Breast epithelium (tissue), 4 donors: ENCODE measurements at regions not wholly inside any gene's neighbourhood (a gene's known extent, or its start where the extent isn't known, plus 50 kb on each side); places are given as distances from the start of the nearest gene placed in this dataset.

Source experiments
- DNase-seq, 2 donors: peaks; one replicate each; pipeline ENCODE4 v3.0.0-alpha.2; 2019; ENCODE audit warnings: low spot score in 2 of 2
- H3K27ac ChIP-seq, 2 donors: fragments of 200-600 bp; sonication (generic) in 1 of 2; one replicate each; pipeline ENCODE4 v1.5.1; 2016 to 2019; ENCODE audit warnings: mild to moderate bottlenecking in 1 of 2
- H3K27me3 ChIP-seq, 2 donors: fragments of 200-600 bp; sonication (generic) in 1 of 2; one replicate each; pipeline versions ENCODE4 v1.5.1 to v1.6.0; 2017 to 2019; ENCODE audit warnings: control low read depth in 1 of 2, mild to moderate bottlenecking in 1 of 2
- H3K36me3 ChIP-seq: fragments of 200-600 bp; one replicate; pipeline ENCODE4 v1.5.1; 2019
- H3K4me1 ChIP-seq, 2 donors: fragments of 200-600 bp; sonication (generic); one replicate each; pipeline ENCODE4 v1.5.1; 2016 to 2019; ENCODE audit warnings: control low read depth in 1 of 2
- H3K4me3 ChIP-seq, 3 donors: fragments of 200-600 bp; sonication (generic); 1 replicate in 2 of 3; 2 replicates in 1 of 3; pipeline ENCODE4 v1.5.1; 2016 to 2019; ENCODE audit warnings: mild to moderate bottlenecking in 3 of 3, moderate library complexity in 2 of 3
- H3K9me3 ChIP-seq, 2 donors: fragments of 200-600 bp; sonication (generic) in 1 of 2; one replicate each; pipeline ENCODE4 v1.5.1; 2016 to 2019; ENCODE audit warnings: control low read depth in 1 of 2
- CTCF ChIP-seq, 3 donors: fragments of 450-650 bp; IDR thresholded peaks; one replicate each; pipeline ENCODE4 v1.5.1; 2016 to 2017; ENCODE audit warnings: antibody characterized with exemption in 3 of 3, mild to moderate bottlenecking in 3 of 3, moderate library complexity in 3 of 3
- POLR2A ChIP-seq: fragments of 450-650 bp; IDR thresholded peaks from one replicate; pipeline ENCODE4 v1.6.1; 2016; ENCODE audit warnings: antibody characterized with exemption, mild to moderate bottlenecking, moderate library complexity
- POLR2AphosphoS5 ChIP-seq, 3 donors: sonication (generic); formaldehyde crosslinking; IDR thresholded peaks; one replicate each; pipeline ENCODE4 v1.6.1; 2017; ENCODE audit warnings: antibody characterized with exemption in 3 of 3
- intact Hi-C: fragments of 100-400 bp; cut with DNase I; formaldehyde crosslinking; loops from one replicate; pipeline ENCODE4 v1.15.1; 2023; ENCODE audit warnings: low total_unique reads

DNA sequence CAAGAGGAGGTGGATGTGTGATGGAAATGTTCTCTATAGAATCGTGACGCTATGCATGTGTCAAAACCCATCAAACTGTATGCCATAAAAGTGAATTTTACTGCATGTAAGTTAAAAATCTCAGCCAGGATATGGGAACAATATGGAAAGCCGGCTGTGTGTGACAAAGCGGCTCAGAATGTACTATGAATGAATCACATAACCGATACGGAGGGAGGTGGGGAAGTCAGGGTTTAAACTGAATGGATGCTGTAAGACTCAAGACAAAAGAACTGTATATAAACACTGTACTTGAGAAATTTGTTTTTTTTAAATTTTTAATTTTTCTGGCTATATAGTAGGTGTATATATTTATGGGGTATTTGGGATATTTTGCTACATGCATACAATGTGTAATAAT is 111.6 kb upstream of the PDE4B start:
- no peaks in the 10 kb centered on the region for H3K36me3 ChIP-seq
- no peak overlapping the region for H3K4me3 ChIP-seq
- DNase-seq, result no peak
- H3K9me3 ChIP-seq, result no peaks in the 10 kb centered on the region
- no peaks in the 10 kb centered on the region for H3K27me3 ChIP-seq
- H3K4me1 ChIP-seq, result no peaks in the 10 kb centered on the region
- TF ChIP-seq CTCF (IDR thresholded peaks at IDR 0.05), result no peak
- no peak for TF ChIP-seq POLR2AphosphoS5 (IDR thresholded peaks at IDR 0.05)
- TF ChIP-seq POLR2A, result no peak
- H3K27ac ChIP-seq, result no peak overlapping the region
- intact Hi-C loops, result loop anchor here (10.0 kb wide), 1 partner anchor 446 kb away; no protein-coding TSS in a partner anchor

GRCh38 chr1:65687428-65688214 is 105.1 kb upstream of the PDE4B start:
- no peak for TF ChIP-seq POLR2A
- peak; percentile 96 to 98 (median 97) for TF ChIP-seq CTCF (IDR thresholded peaks at IDR 0.05)
- peak in 1 of 3 donors; percentile 73 for TF ChIP-seq POLR2AphosphoS5 (IDR thresholded peaks at IDR 0.05)
- Histone ChIP-seq H3K9me3 (no peaks in the 10 kb centered on the region), H3K27ac (no peak overlapping the region), H3K4me1 (peaks cover 4 to 8% of the 10 kb centered on the region in 2 donors), H3K36me3 (no peaks in the 10 kb centered on the region), H3K27me3 (no peaks in the 10 kb centered on the region), H3K4me3 (no peak overlapping the region)
- intact Hi-C loops, result loop anchor here (5.0 to 10.0 kb wide), 2 partner anchors 453 to 780 kb away; no protein-coding TSS in a partner anchor
- peak; percentile 56 to 85 for DNase-seq

DNA sequence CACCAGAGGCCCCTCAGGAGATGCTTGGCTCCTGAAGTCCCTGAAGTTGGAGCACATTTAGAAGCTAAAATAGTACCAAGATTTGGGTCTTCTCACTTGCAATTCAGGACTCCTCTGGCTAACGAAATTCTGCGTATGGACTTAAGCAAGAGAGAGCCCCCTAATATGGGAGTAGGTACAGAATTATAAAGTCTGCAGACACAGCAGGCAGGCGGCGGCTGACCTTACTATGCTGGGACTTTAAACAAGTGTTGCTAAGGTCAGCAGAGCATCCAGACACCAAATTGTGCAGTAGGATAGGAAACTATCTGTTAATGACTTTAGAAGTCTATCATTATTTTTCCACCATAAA is 104.5 kb upstream of the PDE4B start:
- Histone ChIP-seq H3K4me1 (peaks cover 4 to 8% of the 10 kb centered on the region in 2 donors), H3K4me3 (no peak overlapping the region), H3K9me3 (no peaks in the 10 kb centered on the region), H3K27me3 (no peaks in the 10 kb centered on the region), H3K27ac (no peak overlapping the region), H3K36me3 (no peaks in the 10 kb centered on the region)
- TF ChIP-seq CTCF (IDR thresholded peaks at IDR 0.05) (no peak), POLR2AphosphoS5 (IDR thresholded peaks at IDR 0.05) (no peak)
- no peak for DNase-seq
- intact Hi-C loops, result loop anchor here (5.0 to 10.0 kb wide), 2 partner anchors 453 to 779 kb away; no protein-coding TSS in a partner anchor

GRCh38 chr1:65688848-65689247 is 103.8 kb upstream of the PDE4B start:
- no peak overlapping the region for H3K27ac ChIP-seq
- H3K4me3 ChIP-seq, result no peak overlapping the region
- peaks cover 4 to 8% of the 10 kb centered on the region in 2 donors for H3K4me1 ChIP-seq
- no peaks in the 10 kb centered on the region for H3K27me3 ChIP-seq
- H3K36me3 ChIP-seq, result no peaks in the 10 kb centered on the region
- DNase-seq, result no peak
- TF ChIP-seq CTCF (IDR thresholded peaks at IDR 0.05), result no peak
- no peak for TF ChIP-seq POLR2A
- no peak for TF ChIP-seq POLR2AphosphoS5 (IDR thresholded peaks at IDR 0.05)
- intact Hi-C loops, result loop anchor here (5.0 to 10.0 kb wide), 2 partner anchors 454 to 778 kb away; no protein-coding TSS in a partner anchor
- no peaks in the 10 kb centered on the region for H3K9me3 ChIP-seq

GRCh38 chr1:65691152-65691900 is 101.4 kb upstream of the PDE4B start:
- no peak for DNase-seq
- intact Hi-C loops, result no loop called here
- Histone ChIP-seq H3K36me3 (no peaks in the 10 kb centered on the region), H3K4me3 (no peak overlapping the region), H3K9me3 (no peaks in the 10 kb centered on the region), H3K4me1 (peaks cover 4 to 8% of the 10 kb centered on the region in 2 donors), H3K27ac (peak overlapping the region; percentile 41 to 74), H3K27me3 (no peaks in the 10 kb centered on the region)
- TF ChIP-seq POLR2AphosphoS5 (IDR thresholded peaks at IDR 0.05), result no peak
- no peak for TF ChIP-seq POLR2A
- no peak for TF ChIP-seq CTCF (IDR thresholded peaks at IDR 0.05)
